Activated CD4-positive, alpha-beta T cell treated with anti-CD3 and anti-CD28 coated beads, Interleukin-2, amount 50 U/mL, for 16 hours (primary cell): ENCODE measurements at regions not wholly inside any gene's neighbourhood (a gene's known extent, or its start where the extent isn't known, plus 50 kb on each side); places are given as distances from the start of the nearest gene placed in this dataset.
"Not testable (repeated sequence)": the region's sequence is repeated elsewhere in the genome, so short reads cannot be mapped to it uniquely, and the experiment has no call there.

Experiments used
- DNase-seq: peaks from one replicate; pipeline ENCODE4 v3.0.0-alpha.2; 2020

DNA sequence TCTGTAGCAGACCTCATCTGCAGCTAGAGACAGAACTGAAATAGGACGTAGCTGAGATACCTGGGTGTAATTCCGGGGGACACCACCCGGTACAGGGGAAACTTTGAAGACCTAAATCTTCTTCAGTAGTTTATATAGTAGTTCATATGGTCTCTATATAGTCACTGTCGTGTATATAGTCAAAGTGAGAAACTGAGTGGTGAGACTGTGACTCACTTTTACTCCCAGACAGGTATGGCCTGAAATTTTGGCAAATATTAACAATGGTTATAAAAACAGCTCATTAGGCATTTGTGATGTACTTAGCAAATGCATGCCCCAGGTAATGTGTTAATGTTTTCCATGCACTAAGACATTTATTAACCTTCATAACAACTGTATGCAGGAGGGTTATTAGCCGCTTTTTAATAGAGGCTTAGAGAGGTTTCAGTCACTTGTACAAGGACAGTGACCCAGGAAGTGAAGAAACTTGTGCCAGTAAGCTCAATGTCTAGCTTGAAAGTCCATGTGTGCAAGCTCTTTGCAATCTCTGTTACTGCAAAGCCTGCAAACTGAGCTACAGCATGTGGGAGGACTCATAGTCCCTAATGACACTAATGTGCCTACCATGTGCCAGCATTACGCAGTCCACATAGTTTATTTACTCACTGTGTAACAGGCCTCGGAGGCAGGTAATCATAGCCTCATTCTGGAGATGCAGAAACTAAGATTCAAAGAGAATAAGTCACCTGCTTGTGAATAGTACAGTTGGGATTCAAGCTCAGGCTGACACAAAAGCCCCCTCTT is 165.4 kb upstream of the CHD6 start:
- DNase-seq, result no peak

DNA sequence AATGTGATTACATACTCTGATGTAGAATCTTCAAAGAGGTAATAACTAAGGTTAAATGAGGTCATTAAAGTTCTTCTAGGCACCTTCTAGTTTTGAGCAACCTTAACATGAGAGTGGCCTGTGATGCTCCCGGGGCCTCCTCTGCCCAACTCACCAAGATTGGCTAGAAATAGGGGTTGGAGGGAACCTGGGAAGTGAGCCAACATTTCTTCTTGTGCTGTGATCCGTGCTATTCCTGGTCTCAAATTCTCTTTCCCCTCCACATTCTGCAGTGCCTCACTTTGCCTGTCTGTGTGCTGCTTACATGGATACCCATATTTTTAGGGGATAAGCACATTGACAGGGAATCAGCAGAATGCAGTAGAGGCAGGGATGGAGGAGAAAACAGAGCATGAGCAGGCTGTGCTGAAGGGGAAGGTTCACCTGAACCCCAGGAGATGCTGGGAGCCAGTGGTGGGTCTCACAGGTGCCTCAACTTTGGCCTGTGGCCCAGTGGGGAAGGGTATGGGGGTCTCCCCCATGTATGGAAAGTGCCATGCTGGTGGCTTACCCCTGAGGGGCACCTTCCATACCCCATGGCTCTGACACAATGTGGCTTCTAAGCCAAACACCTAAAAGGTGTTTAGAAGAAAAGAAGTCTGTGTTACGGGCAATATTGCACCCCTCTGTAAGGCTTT is 164.7 kb upstream of the CHD6 start:
- no peak for DNase-seq

DNA sequence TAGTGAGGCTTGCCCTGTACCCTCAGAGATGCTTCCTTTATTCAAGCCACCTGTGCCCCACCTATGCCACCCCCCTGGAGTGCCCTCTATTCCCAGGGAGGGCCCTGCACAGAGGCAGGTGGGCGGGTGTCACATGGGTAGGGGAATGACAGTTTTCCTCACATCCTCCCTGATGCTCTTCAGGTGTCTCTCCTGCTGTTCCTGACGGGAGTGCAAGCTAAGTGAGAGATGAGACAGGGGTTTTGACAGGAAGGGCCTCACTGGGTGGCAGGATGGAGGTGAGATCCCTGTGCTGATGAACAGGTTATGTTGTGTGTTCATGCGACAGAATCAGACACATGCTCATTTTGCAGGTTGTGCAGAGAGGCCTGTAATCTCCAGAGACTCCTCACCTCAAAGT is 164.1 kb upstream of the CHD6 start:
- no peak for DNase-seq

DNA sequence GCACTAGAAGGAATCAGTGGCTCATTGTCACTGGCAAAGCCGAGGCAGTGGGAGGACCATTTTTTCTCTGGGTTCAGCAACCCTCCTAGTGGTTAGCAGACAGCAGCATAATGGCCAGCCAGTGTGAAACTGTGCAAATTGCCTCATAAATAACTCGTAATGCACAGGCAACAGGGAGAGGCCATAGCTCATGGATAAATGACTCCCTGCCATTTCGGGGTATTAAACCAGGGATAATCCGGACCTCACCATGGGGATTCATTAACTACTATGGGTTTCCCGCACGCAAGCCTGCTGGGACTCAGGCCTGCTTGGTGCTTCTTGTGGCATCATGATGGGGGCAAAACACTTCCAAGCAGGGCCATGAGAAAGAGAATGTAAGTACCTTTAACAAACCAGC is 158.2 kb upstream of the CHD6 start:
- DNase-seq, result no peak

DNA sequence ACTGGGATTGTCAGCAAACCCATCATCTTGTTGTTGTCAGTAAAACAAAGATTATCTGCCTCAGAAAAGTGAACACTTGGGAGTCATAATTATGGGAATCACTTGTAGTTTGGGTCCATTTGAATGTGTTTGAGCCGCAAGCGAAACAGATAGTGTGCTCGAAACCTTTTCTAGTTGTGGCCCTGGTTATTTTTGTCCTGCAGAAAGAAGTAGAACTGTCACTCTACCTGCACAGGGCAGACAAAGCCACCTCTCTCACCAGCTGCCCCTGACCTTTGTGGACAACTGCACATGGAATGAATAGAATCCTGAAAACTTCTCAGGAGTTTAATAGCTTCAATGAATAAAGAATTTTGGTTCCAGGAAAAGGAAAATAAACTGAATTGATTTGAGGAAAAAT is 156.1 kb upstream of the CHD6 start:
- DNase-seq, result no peak

DNA sequence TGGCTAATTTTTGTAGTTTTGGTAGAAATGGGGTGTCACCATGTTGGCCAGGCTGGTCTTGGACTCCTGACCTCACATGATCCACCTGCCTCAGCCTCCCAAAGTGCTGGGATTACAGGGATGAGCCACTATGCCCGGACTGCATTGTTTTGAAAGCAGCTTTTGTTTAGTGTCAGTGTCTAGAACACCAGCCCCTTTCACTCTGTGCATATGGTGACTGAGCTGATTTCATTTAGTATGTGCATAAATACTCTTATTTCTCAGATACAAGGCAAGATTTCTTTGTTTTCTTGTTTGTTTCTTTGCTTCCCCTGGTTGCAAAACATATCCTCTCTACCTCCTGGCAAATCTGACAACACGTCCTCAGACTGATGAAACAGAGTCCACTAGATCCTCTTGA is 152.8 kb upstream of the CHD6 start:
- DNase-seq, result no peak

DNA sequence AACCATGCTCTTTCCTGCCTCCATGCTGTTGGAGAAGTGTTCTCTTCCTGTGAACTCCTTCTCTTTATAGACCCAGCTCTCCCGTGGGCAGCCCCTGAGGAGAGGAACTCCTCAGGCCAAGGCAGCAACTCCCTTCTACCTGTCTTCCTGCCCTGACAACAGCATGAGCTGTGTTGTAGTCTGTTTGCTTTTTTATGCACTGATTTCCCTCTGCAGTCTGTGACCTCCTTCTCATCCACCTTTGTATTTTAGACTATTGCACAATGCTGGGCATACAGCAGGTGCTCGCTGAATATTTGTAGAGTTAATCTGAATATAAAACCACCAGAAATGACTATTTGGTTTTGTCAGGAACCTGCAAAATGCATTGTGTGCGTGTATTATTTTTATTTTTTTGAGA is 152.2 kb upstream of the CHD6 start:
- DNase-seq, result no peak

DNA sequence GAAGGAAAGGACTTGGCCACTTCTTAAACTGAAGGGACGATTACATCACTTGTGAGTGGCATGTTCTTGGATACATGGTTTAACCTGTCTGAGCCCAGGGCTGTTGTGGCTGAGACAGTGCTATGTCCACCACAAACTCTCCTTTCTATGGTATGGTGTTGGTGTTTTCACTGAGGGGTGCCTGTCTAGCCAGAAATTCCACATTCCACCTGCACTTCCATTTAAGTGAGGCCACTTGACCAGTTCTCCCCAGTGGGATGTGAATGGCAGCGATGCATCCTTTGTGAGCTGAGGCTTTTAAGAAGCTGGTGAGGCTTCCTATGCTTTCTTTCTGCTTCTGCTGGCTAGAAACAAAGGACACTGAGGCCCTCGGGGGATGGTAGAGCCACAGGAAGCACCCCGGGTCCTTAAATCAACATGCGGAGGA is 151.4 kb upstream of the CHD6 start:
- no peak for DNase-seq

DNA sequence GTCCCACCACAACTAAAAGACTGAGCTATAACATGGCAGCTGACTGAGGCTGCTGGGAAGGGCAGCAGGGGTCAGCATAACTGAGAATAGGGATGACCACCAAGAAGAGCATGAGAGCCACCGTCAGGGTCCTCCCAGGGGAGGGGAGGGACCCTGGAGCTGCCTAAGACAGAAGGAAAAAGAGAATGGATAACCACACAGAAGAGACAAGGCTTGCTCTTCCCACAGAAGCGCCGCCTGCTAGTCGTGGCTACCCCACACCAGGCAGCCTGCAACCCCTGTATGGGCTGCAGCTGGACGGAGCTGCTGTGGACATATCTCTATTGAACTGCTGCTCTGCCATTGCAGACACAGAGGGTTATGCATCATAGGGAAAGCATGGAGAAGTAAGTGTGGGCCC is 132.0 kb upstream of the CHD6 start:
- no peak for DNase-seq

DNA sequence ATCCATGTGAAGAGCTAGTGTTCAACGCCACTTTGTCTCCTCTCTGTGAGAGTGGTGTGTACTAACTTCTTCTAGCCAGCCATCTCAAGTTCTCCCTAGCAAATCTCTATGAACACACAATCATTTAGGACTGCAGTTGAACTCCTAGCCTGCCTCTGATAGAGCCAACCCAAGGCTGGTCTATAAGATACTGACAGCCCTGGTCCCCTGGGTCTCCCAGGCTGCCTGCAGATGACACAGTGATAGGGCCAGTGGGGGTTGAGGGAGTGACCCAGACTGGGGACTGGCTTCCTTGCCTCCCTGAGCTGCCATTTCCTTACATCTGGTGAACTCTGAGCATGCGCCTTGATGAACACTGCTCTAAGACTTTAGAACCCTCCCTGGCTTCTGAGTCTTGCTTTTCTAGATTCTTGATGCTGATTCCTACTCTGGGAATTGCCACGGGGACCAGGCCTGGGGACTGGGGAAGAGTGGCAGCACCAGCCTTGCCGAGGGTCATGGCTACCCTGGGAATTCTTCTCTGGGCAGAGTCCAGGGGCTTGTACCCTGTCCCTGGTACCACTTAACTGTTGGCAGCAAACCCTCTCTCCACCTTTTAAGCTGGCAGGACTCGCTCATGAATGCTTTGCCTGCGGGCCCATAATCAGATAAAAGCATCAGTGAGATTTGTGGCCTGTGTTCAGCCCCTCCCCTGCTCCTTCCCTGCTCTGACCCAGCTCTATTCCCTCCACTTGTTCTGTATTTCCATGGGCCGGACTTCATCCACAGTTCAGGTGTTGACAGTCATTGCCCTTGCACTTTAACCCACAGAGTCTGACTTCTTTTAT is 130.8 kb upstream of the CHD6 start:
- no peak for DNase-seq

DNA sequence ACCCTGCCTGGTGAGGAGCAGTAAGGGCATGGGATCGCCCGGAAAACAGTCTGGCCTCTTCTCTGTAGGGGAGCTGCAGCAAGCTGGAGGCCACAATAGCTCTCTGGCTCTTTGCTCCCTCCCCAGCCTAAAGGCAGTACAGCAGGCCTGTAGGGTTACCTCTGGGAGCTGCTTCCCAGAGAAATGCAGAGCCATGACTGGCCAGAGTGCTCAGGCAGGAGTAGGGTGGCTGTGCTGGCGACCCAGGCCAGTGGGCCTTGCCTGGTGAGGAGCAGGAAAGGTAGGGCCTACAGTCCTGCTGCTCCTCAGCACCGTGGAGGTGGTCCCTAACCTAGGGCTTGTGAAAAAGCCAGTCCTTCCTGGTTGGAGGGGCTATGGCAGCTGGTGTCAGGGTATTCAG is 129.9 kb upstream of the CHD6 start:
- no peak for DNase-seq

DNA sequence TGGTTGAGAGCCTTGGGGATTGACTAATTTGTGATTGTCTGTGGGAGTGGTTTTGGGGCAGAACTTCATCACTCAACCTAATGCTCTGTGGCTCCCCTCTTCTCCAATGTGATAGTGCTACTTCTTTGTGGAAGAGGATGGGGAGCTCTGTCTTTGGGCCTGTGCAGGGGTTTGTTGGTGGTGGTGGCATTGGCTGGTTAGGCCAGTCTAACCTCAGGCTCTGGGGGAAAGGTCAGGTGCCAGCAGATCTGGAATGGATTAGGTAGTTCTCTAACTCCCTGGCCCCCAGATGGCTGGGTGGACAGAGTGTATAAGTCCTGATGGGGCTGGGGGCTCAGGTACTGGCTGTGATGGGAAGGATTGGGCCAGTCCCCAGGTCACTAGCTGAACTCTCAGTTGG is 129.0 kb upstream of the CHD6 start:
- DNase-seq, result no peak

DNA sequence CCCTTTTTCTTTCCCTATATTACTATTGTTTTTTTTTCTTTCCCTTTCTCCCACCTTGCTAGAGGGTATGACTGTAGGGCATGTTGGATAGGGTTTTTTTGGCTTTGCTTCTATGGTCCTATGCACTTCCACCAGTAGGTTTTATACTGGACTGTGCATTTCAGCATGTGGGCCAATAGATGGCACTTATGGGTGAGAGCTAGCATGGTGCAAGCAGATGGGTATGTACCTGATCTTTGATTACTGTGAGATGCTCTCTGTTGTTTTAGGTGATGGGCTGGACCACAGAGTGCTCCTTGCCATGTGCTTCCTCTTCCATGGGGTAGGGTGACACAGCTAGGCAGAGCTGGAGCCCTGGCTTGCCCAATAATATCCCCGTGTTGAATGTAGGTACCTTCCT is 128.5 kb upstream of the CHD6 start:
- no peak for DNase-seq

DNA sequence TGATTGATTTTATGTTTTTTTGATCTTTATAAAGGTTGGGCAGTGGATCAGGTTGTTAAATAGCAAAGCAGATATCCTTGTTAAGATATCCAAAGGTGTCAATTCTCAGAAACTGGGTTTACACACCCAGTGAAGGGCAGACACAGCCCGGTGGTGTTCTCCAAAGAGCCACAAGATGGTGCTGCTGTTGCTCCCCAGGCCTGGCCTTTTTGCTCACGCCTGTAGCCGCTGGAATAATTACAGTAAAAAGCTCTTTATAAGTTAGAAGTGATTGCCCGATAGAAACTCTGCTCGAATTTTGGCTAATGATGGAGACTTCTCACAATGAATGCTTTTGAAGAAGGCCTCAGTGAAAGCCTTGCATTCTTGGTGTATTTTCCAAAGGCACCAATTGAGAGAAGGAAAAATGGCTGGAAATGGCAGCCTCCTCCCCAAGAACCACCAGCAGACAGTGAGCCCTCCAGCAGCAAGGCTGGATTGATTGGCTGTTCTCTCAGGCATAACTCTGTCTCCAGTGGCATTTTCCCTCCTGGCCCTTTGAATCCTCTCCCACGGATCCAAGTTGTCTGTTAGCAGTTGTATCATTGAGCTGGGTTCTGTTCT is 120.5 kb upstream of the CHD6 start:
- DNase-seq, result peak; percentile 51

DNA sequence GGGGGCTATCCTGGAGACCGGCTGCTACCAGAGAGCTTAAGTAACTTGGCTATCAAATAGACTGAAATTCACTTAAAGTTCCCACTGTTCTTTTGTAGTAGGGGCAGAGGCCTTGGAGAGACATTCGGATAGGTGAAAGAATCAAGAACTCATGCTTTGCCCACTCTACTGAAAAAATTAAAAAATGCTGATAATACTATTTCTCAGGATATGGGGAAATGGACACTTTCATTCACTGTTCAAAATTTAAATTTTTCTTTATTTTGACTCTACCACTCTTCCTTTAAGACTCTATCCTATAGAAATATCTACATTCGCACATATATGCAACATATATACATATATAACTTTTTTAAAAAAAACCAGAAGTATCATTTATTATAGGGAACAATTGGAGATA is 117.8 kb upstream of the CHD6 start:
- DNase-seq, result no peak

DNA sequence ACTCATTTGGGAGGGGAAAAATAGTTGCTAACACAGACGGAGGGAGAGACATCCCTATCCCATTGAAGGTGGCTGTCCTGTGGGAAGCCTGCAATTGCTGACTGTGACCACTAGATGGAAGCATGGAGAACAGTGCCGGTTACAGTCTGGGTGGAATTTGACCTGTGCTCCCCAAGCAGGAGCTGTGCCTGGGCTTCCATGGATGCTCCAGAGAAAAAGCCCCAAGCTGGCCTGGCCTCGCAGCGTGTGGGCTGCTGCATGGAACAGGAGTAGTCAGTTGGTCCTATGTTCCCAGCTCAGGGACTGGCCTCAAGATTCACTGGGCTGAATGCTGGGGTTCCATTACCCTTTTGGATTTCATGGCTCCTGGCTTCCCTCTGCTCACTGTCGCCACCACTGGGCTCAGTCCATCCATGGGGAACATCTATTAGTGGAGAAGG is 116.3 kb upstream of the CHD6 start:
- DNase-seq, result peak; percentile 43

DNA sequence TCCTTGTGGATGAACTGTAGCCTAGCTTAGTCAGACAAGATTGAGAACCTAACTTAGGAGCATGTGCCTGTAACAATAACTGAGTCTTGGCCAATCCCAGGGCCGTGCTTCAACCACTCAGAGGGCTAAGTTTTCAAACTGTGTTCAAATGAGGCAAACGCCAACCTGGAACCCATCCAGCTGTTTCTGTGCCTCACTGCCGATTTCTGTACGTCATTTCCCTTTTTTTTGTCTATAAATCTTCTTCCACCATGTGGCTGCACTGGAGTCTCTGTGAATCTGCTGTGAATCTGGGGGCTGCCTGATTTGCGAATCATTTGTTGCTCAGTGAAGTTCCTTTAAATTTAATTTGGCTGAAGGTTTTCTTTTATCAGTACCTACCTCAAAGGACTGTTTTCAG is 115.0 kb upstream of the CHD6 start:
- no peak for DNase-seq

DNA sequence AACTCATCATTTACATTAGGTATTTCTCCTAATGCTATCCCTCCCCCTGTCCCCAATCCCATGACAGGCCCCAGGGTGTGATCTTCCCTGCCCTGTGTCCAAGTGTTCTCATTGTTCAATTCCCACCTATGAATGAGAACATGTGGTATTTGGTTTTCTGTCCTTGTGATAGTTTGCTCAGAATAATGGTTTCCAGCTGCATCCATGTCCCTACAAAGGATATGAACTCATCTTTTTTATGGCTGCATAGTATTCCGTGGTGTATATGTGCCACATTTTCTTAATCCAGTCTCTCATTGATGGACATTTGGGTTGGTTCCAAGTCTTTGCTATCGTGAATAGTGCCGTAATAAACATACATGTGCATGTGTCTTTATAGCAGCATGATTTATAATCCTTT is 113.0 kb upstream of the CHD6 start:
- DNase-seq, result not testable (repeated sequence)

DNA sequence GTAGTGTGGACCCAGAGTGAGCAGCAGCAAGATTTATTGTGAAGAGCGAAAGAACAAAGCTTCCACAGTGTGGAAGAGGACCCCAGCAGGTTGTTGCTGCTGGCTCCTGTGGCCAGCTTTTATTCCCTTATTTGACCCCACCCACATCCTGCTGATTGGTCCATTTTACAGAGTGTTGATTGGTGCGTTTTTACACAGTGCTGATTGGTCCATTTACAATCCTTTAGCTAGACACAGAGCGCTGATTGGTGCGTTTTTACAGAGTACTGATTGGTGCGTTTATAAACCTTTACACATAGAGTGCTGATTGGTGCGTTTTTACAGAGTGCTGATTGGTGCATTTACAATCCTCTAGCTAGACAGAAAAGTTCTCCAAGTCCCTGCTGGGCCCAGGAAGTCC is 109.5 kb upstream of the CHD6 start:
- not testable (repeated sequence) for DNase-seq

DNA sequence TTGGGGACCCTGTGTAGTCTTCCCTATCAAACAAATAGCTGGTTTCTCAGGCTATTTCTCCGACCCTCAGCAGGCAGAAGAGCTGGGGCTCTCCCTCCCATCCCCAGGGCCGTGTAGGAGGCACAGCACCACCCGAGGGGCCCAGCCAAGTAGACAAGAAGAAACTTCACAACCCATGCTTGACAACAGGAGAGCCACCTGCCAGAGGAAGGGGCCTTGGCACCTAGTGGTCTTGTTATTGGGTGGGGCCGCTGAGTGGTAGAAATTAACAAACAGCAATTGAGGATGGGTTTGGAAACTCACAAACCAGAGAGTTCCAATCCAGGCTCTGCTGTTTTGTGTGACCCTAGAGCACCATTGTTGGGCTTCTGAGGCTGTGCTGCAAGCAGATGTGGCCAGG is 108.5 kb upstream of the CHD6 start:
- DNase-seq, result no peak

DNA sequence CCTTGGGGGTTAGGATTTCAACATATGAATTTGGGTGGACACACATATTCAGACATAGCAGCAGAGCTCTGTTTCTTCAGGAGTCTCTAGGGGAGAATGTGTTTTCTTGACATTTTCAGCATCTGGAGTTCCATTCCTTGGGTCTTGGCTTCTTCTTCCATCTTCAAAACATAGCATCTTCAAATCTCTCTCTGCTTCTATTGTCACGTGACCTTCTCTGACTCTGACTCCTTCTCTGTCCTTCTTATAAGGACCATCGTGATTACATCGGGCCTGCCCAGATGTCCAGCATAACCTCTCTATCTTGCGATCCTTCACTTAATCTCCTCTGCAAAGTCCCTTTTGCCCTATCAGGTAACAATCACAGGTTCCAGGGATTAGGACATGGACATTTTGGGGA is 101.0 kb upstream of the CHD6 start:
- no peak for DNase-seq

DNA sequence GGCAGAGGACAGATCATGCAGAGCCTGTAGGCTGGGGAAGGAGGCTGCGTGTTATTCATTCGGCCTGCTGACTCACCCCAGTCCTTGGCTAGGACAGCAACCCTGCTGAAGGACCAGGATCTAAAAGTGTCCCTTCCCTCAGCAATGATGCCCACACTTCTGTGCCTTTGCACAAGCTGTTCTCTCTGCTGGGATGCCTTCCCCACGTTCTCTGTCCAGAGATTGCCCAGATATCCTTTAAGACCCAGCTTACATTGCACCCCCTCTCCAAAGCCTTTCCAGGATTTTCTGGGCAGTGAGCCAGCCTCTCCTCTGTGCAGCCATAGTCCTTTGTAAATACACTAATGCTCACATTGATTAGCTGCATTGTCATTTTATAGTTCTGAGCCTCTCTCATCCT is 99.3 kb upstream of the CHD6 start:
- DNase-seq, result no peak

DNA sequence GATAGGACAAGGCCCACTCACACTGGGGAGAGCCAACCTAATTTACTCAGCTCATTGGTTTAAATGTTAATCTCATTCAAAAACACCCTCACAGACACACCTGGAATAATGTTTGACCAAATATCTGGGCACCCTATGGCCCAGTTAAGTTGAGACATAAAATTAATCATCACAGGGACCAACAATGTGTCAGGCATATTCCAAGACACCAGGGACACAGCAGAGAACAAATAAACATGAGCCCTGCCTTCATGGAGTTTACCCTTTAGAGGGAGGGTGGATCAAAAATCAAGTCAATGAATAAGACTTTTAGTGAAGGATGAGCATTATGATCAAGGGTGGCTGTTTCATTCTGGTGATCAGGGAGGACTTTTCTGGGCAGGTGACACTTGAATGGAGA is 98.7 kb upstream of the CHD6 start:
- no peak for DNase-seq

DNA sequence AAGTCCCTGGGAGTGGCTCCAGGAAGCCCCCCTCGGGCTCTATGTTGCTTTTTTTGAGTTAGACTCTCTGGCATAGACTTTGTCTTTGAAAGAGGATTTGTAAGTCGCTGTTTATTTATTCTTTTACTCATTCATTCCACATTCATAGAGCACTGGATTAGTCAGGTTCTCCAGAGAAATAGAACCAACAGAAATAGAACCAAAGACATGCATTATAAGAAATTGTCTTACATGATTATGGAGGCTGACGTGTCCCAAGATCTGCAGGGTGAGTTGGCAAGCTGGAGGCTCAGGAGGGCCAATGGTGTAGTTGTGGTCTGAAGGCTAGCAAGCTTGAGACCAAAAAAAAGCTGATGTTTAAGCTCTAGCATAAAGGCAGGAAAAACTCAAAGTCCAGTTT is 98.3 kb upstream of the CHD6 start:
- no peak for DNase-seq
